Sigmoid colon (tissue), 6 donors: ENCODE measurements at regions not wholly inside any gene's neighbourhood (a gene's known extent, or its start where the extent isn't known, plus 50 kb on each side); places are given as distances from the start of the nearest gene placed in this dataset.

ENCODE experiments used
- DNase-seq: peaks from one replicate; pipeline ENCODE4 v3.0.0-alpha.2; 2019
- H3K27ac ChIP-seq, 4 donors: fragments of 200-600 bp; sonication (generic); one replicate each; pipeline ENCODE4 v1.5.1; 2016 to 2019; ENCODE audit warnings: mild to moderate bottlenecking in 1 of 4
- H3K27me3 ChIP-seq, 3 donors: fragments of 200-600 bp; sonication (generic); one replicate each; pipeline ENCODE4 v1.5.1; 2019; ENCODE audit warnings: mild to moderate bottlenecking in 1 of 3
- H3K36me3 ChIP-seq, 4 donors: fragments of 200-600 bp; sonication (generic); one replicate each; pipeline ENCODE4 v1.5.1; 2016 to 2019
- H3K4me1 ChIP-seq, 4 donors: fragments of 200-600 bp; sonication (generic); one replicate each; pipeline ENCODE4 v1.5.1; 2017 to 2019
- H3K4me3 ChIP-seq, 4 donors: fragments of 200-600 bp; sonication (generic); one replicate each; pipeline ENCODE4 v1.5.1; 2017 to 2019; ENCODE audit warnings: mild to moderate bottlenecking in 2 of 4, moderate library complexity in 1 of 4
- H3K9me3 ChIP-seq, 4 donors: fragments of 200-600 bp in 3 of 4; sonication (generic) in 3 of 4; one replicate each; pipeline versions ENCODE4 v1.5.1 to v1.6.1; 2013 to 2019
- EP300 ChIP-seq, 4 donors: sonication (generic); formaldehyde crosslinking; IDR thresholded peaks; one replicate each; pipeline ENCODE4 v1.6.1; 2017; ENCODE audit warnings: antibody characterized with exemption in 4 of 4
- POLR2A ChIP-seq, 2 donors: fragments of 450-650 bp; IDR thresholded peaks; one replicate each; pipeline ENCODE4 v1.6.1; 2016; ENCODE audit warnings: antibody characterized with exemption in 2 of 2, mild to moderate bottlenecking in 2 of 2, moderate library complexity in 2 of 2
- POLR2AphosphoS5 ChIP-seq, 4 donors: sonication (generic); formaldehyde crosslinking; IDR thresholded peaks; one replicate each; pipeline ENCODE4 v1.6.1; 2017; ENCODE audit warnings: antibody characterized with exemption in 4 of 4
- WGBS, 2 donors: extraction: QIAGEN DNeasy Blood & Tissue Kit; methylation state at CpG; one replicate each; pipeline ENCODE4 v1.1.7; 2013; 5-methylcytosine and 5-hydroxymethylcytosine counted together
- intact Hi-C: fragments of 100-400 bp; cut with DNase I; formaldehyde crosslinking; loops from one replicate; pipeline ENCODE4 v1.15.1; 2023
- TF ChIP-seq, protein P1 (sequence below), 4 experiments: fragments of 450-650 bp in 3 of 4; fragments of 200-600 bp in 1 of 4; IDR thresholded peaks; one replicate each; pipeline ENCODE4 v1.5.1; 2016 to 2019; ENCODE audit warnings: antibody characterized with exemption in 4 of 4, mild to moderate bottlenecking in 3 of 4, moderate library complexity in 2 of 4
- donor health status: healthy with polysubstance abuse.
- donor health status: healthy.

DNA sequence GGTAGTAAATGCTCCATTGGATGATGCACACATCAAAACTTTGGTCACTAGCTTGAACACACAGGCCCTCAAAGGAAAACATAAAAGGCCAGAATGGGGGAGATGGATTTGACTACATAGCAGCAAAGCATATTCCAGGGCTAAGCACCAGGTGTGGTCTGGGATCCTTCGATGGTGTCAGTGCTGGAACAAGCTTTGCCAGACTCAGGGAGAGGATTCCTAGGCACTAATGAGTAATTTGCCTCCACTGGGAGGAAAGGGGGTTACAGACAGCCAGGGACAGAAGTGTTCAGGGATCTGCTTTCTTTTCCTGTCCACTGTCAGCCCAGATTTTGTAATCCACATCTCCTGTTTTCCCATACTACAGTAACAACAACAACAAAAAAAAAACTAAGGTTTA lies 157.2 kb upstream of the OBI1 start:
- Histone ChIP-seq H3K4me1 (no peaks in the 10 kb centered on the region), H3K9me3 (no peaks in the 10 kb centered on the region), H3K36me3 (no peaks in the 10 kb centered on the region), H3K27me3 (no peaks in the 10 kb centered on the region), H3K27ac (no peak overlapping the region), H3K4me3 (no peak overlapping the region)
- intact Hi-C loops: no loop called here
- WGBS, 2 donors: 46 to 58% methylated on average over 1 of the region's 1 CpG
- TF ChIP-seq EP300 (IDR thresholded peaks at IDR 0.05) (no peak), POLR2AphosphoS5 (IDR thresholded peaks at IDR 0.05) (no peak), POLR2A (IDR thresholded peaks at IDR 0.05) (no peak)
- TF ChIP-seq, protein P1, sequence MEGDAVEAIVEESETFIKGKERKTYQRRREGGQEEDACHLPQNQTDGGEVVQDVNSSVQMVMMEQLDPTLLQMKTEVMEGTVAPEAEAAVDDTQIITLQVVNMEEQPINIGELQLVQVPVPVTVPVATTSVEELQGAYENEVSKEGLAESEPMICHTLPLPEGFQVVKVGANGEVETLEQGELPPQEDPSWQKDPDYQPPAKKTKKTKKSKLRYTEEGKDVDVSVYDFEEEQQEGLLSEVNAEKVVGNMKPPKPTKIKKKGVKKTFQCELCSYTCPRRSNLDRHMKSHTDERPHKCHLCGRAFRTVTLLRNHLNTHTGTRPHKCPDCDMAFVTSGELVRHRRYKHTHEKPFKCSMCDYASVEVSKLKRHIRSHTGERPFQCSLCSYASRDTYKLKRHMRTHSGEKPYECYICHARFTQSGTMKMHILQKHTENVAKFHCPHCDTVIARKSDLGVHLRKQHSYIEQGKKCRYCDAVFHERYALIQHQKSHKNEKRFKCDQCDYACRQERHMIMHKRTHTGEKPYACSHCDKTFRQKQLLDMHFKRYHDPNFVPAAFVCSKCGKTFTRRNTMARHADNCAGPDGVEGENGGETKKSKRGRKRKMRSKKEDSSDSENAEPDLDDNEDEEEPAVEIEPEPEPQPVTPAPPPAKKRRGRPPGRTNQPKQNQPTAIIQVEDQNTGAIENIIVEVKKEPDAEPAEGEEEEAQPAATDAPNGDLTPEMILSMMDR (IDR thresholded peaks at IDR 0.05): no peak
- DNase-seq: no peak

DNA sequence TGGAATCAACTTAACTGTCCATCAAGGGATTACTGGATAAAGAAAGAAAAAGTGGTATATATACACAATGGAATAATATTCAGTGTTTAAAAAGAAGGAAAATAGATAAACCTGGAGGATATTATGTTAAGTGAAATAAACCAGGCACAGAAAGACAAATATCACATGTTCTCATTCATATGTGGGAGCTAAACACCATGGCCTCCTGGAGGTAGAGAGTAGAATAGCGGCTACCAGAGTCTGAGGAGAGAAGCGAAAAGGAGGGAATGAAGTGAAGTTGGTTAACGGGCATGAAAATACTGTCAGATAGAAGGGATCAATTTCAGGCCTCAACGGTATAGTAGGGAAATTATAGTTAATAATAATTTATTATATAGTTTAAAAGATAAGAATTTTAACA lies 147.5 kb upstream of the OBI1 start:
- H3K4me3 ChIP-seq: no peak overlapping the region
- WGBS, 2 donors: 44 to 62% methylated on average over 4 of the region's 4 CpGs
- no peaks in the 10 kb centered on the region for H3K9me3 ChIP-seq
- H3K27ac ChIP-seq: no peak overlapping the region
- no peaks in the 10 kb centered on the region for H3K4me1 ChIP-seq
- intact Hi-C loops: no loop called here
- H3K36me3 ChIP-seq: no peaks in the 10 kb centered on the region
- no peaks in the 10 kb centered on the region for H3K27me3 ChIP-seq
- no peak for DNase-seq
- TF ChIP-seq POLR2AphosphoS5 (IDR thresholded peaks at IDR 0.05): no peak
- no peak for TF ChIP-seq POLR2A (IDR thresholded peaks at IDR 0.05)
- no peak for TF ChIP-seq EP300 (IDR thresholded peaks at IDR 0.05)
- TF ChIP-seq, protein P1 (IDR thresholded peaks at IDR 0.05): no peak

DNA sequence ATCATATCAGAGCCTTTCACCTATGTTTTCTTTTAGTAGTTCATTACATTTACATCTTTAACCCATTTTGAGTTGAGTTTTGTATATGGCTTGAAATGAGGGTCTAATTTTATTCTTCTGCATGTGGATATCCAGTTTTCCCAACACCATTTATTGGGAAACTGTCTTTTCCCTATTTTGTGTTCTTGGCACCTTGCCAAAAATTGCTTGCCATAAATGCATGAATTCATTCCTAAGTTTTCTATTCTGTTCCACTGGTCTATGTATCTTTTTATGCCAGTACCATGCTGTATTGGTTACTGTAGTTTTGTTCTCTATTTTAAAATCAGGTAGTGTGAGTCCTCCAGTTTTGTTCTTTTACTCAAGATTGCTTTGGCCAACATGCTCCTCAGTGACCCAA lies 144.0 kb upstream of the OBI1 start:
- intact Hi-C loops: no loop called here
- H3K36me3 ChIP-seq: no peaks in the 10 kb centered on the region
- no peak for DNase-seq
- H3K4me3 ChIP-seq: no peak overlapping the region
- H3K9me3 ChIP-seq: no peaks in the 10 kb centered on the region
- H3K27me3 ChIP-seq: no peaks in the 10 kb centered on the region
- H3K27ac ChIP-seq: no peak overlapping the region
- no peaks in the 10 kb centered on the region for H3K4me1 ChIP-seq
- no peak for TF ChIP-seq POLR2AphosphoS5 (IDR thresholded peaks at IDR 0.05)
- TF ChIP-seq, protein P1 (IDR thresholded peaks at IDR 0.05): no peak
- TF ChIP-seq EP300 (IDR thresholded peaks at IDR 0.05): no peak
- TF ChIP-seq POLR2A (IDR thresholded peaks at IDR 0.05): no peak

DNA sequence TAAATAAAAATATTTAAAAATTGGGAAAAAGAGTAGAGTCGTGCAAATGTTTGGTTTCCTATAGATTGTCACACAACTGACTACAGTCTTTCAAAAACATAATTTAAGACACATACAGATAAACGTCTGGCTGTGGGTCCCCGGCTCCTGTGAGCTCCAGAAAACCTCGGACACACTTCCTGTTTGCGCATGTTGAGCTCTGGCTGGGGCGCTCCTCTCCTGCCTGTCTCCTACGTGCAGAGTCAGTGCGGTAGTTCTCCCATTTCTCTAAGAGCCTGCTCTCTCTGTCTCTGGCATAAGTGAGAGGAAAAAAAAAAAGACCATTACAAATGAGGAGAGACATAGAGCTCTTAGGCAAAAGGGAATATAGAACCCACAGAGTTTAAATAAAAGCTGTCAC lies 128.2 kb upstream of the OBI1 start:
- 5 to 23% methylated on average over 8 of the region's 8 CpGs for WGBS, 2 donors
- no peaks in the 10 kb centered on the region for H3K27me3 ChIP-seq
- no peaks in the 10 kb centered on the region for H3K36me3 ChIP-seq
- no peaks in the 10 kb centered on the region for H3K4me1 ChIP-seq
- TF ChIP-seq POLR2AphosphoS5 (IDR thresholded peaks at IDR 0.05) (no peak), POLR2A (IDR thresholded peaks at IDR 0.05) (no peak), EP300 (IDR thresholded peaks at IDR 0.05) (no peak)
- TF ChIP-seq, protein P1 (IDR thresholded peaks at IDR 0.05): no peak
- intact Hi-C loops: no loop called here
- no peak overlapping the region for H3K4me3 ChIP-seq
- H3K27ac ChIP-seq: no peak overlapping the region
- H3K9me3 ChIP-seq: no peaks in the 10 kb centered on the region
- DNase-seq: no peak

DNA sequence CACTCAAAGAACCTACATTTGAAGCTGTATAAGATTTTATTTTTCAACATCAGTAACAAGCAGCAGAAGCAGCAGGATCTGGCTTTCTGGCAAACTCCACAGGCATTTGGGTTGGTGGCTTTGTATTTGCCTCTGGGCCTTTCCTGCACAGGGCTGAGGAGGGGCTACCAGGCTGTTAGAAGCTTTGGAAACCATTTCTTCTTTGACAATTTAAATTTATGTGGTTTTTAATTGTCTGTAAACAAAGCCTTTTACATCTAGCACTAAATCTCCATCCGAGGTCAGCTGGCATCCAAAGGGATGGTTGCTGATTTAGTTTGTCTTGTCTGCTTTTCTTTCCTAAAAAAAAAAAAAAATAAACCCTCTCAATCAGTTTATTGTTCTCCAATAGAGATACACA lies 127.5 kb upstream of the OBI1 start:
- intact Hi-C loops: no loop called here
- Histone ChIP-seq H3K9me3 (no peaks in the 10 kb centered on the region), H3K27me3 (no peaks in the 10 kb centered on the region), H3K27ac (no peak overlapping the region), H3K4me1 (no peaks in the 10 kb centered on the region), H3K4me3 (no peak overlapping the region), H3K36me3 (no peaks in the 10 kb centered on the region)
- TF ChIP-seq POLR2A (IDR thresholded peaks at IDR 0.05): no peak
- TF ChIP-seq, protein P1 (IDR thresholded peaks at IDR 0.05): no peak
- TF ChIP-seq POLR2AphosphoS5 (IDR thresholded peaks at IDR 0.05): no peak
- no peak for TF ChIP-seq EP300 (IDR thresholded peaks at IDR 0.05)
- no peak for DNase-seq
- 2 to 44% methylated on average over 1 of the region's 1 CpG for whole genome bisulfite sequencing, 2 donors
